ENCODE measurements at regions not wholly inside any gene's neighbourhood (a gene's known extent, or its start where the extent isn't known, plus 50 kb on each side); places are given as distances from the start of the nearest gene placed in this dataset.

- no peak for DNase-seq
These were observed 455.1 kb upstream of the HS6ST1 start for GRCh38 chr2:128773641-128774319.

GRCh38 chr2:128774320-128775216 is 455.9 kb upstream of the HS6ST1 start:
- no peak for DNase-seq

- DNase-seq: no peak
These were observed 456.7 kb upstream of the HS6ST1 start for GRCh38 chr2:128775217-128775913.

GRCh38 chr2:128775914-128776285 is 457.2 kb upstream of the HS6ST1 start:
- DNase-seq: no peak

GRCh38 chr2:128776461-128777195 is 458.0 kb upstream of the HS6ST1 start:
- no peak for DNase-seq

- DNase-seq: no peak
These were observed 458.7 kb upstream of the HS6ST1 start for GRCh38 chr2:128777196-128778035.

GRCh38 chr2:128778843-128779242 is 460.2 kb upstream of the HS6ST1 start:
- no peak for DNase-seq

- no peak for DNase-seq
These were observed 460.8 kb upstream of the HS6ST1 start for GRCh38 chr2:128779301-128780095.

- DNase-seq: no peak
These were observed 461.9 kb upstream of the HS6ST1 start for GRCh38 chr2:128780434-128781080.

- no peak for DNase-seq
These were observed 462.5 kb upstream of the HS6ST1 start for GRCh38 chr2:128781166-128781565.

GRCh38 chr2:128781585-128782385 is 463.1 kb upstream of the HS6ST1 start:
- no peak for DNase-seq

- DNase-seq: no peak
These were observed 463.9 kb upstream of the HS6ST1 start for GRCh38 chr2:128782411-128783192.

GRCh38 chr2:128783193-128783671 is 464.6 kb upstream of the HS6ST1 start:
- DNase-seq: no peak

GRCh38 chr2:128783896-128784295 is 465.2 kb upstream of the HS6ST1 start:
- no peak for DNase-seq

- DNase-seq: no peak
These were observed 466.1 kb upstream of the HS6ST1 start for GRCh38 chr2:128784626-128785306.

GRCh38 chr2:128786316-128786715 is 467.6 kb upstream of the HS6ST1 start:
- DNase-seq: no peak

- no peak for DNase-seq
These were observed 468.2 kb upstream of the HS6ST1 start for GRCh38 chr2:128786741-128787478.
